RCC 7860 (cell line): ENCODE measurements at regions not wholly inside any gene's neighbourhood (a gene's known extent, or its start where the extent isn't known, plus 50 kb on each side); places are given as distances from the start of the nearest gene placed in this dataset.
"Not testable (repeated sequence)": the region's sequence is repeated elsewhere in the genome, so short reads cannot be mapped to it uniquely, and the experiment has no call there.

Source experiments
- DNase-seq: peaks from one replicate; pipeline ENCODE4 v3.0.0-alpha.2; 2015; ENCODE audit warnings: low spot score
- FAIRE-seq: peaks from 2 replicates; lab custom pipeline; 2012; peaks lifted over from hg19 to GRCh38; lab: Jason Lieb, UNC

- DNase-seq: peak; percentile 79
- FAIRE-seq: peak; percentile 90
Observed at GRCh38 chr7:53383131-53383530, 347.7 kb downstream of the POM121L12 start.

- not testable (repeated sequence) for FAIRE-seq, DNase-seq
Observed at GRCh38 chr7:53385239-53385638, 349.8 kb downstream of the POM121L12 start.

- no peak for FAIRE-seq
Observed at GRCh38 chr7:53387515-53387914, 352.1 kb downstream of the POM121L12 start.

GRCh38 chr7:53397911-53398310 is 362.5 kb downstream of the POM121L12 start:
- DNase-seq (peak; percentile 78), FAIRE-seq (no peak)

More at GRCh38 chr7:53387515-53387914, 352.1 kb downstream of the POM121L12 start:
- no peak for DNase-seq

- DNase-seq (peak; percentile 93), FAIRE-seq (peak; percentile 100)
Observed at GRCh38 chr7:53398566-53398965, 363.1 kb downstream of the POM121L12 start.

GRCh38 chr7:53413021-53413420 is 377.6 kb downstream of the POM121L12 start:
- no peak for DNase-seq
- FAIRE-seq: no peak

- DNase-seq (no peak), FAIRE-seq (peak; percentile 31)
Observed at GRCh38 chr7:53415816-53416215, 380.4 kb downstream of the POM121L12 start.

- FAIRE-seq: peak; percentile 99
- DNase-seq: peak; percentile 31
Observed at GRCh38 chr7:53418834-53419482, 383.5 kb downstream of the POM121L12 start.

- no peak for DNase-seq
- no peak for FAIRE-seq
Observed at GRCh38 chr7:53420550-53420949, 385.1 kb downstream of the POM121L12 start.

GRCh38 chr7:53422291-53422690 is 386.9 kb downstream of the POM121L12 start:
- FAIRE-seq: peak; percentile 95

GRCh38 chr7:53426145-53426750 is 390.8 kb downstream of the POM121L12 start:
- FAIRE-seq: no peak

More at GRCh38 chr7:53422291-53422690, 386.9 kb downstream of the POM121L12 start:
- DNase-seq: peak; percentile 86

GRCh38 chr7:53428045-53428444 is 392.6 kb downstream of the POM121L12 start:
- DNase-seq: peak; percentile 35
- no peak for FAIRE-seq

More at GRCh38 chr7:53426145-53426750, 390.8 kb downstream of the POM121L12 start:
- DNase-seq: no peak

GRCh38 chr7:53431901-53432300 is 396.5 kb downstream of the POM121L12 start:
- peak; percentile 24 for DNase-seq
- peak; percentile 85 for FAIRE-seq

GRCh38 chr7:53437336-53437735 is 401.9 kb downstream of the POM121L12 start:
- DNase-seq (peak; percentile 60), FAIRE-seq (peak; percentile 68)

GRCh38 chr7:53446170-53446569 is 410.7 kb downstream of the POM121L12 start:
- DNase-seq: no peak
- FAIRE-seq: no peak

- FAIRE-seq: no peak
- DNase-seq: no peak
Observed at GRCh38 chr7:53458636-53459035, 423.2 kb downstream of the POM121L12 start.

- DNase-seq: no peak
- no peak for FAIRE-seq
Observed at GRCh38 chr7:53466371-53466770, 430.9 kb downstream of the POM121L12 start.

- DNase-seq (peak; percentile 21), FAIRE-seq (peak; percentile 85)
Observed at GRCh38 chr7:53470336-53470970, 435.0 kb downstream of the POM121L12 start.

GRCh38 chr7:53473371-53473770 is 437.9 kb downstream of the POM121L12 start:
- FAIRE-seq (peak; percentile 58), DNase-seq (no peak)

GRCh38 chr7:53475776-53476175 is 440.3 kb downstream of the POM121L12 start:
- FAIRE-seq: no peak
- no peak for DNase-seq

- DNase-seq (no peak), FAIRE-seq (no peak)
Observed at GRCh38 chr7:53476566-53476965, 441.1 kb downstream of the POM121L12 start.

- no peak for DNase-seq
- FAIRE-seq: no peak
Observed at GRCh38 chr7:53485354-53485753, 449.9 kb downstream of the POM121L12 start.
